NCI-H69 (cell line): ENCODE measurements at regions not wholly inside any gene's neighbourhood (a gene's known extent, or its start where the extent isn't known, plus 50 kb on each side); places are given as distances from the start of the nearest gene placed in this dataset.
"Not testable (repeated sequence)": the region's sequence is repeated elsewhere in the genome, so short reads cannot be mapped to it uniquely, and the experiment has no call there.

Experiments used
- DNase-seq: peaks from one replicate; lab custom pipeline; 2025; lab: John Stamatoyannopoulos, UW

DNA sequence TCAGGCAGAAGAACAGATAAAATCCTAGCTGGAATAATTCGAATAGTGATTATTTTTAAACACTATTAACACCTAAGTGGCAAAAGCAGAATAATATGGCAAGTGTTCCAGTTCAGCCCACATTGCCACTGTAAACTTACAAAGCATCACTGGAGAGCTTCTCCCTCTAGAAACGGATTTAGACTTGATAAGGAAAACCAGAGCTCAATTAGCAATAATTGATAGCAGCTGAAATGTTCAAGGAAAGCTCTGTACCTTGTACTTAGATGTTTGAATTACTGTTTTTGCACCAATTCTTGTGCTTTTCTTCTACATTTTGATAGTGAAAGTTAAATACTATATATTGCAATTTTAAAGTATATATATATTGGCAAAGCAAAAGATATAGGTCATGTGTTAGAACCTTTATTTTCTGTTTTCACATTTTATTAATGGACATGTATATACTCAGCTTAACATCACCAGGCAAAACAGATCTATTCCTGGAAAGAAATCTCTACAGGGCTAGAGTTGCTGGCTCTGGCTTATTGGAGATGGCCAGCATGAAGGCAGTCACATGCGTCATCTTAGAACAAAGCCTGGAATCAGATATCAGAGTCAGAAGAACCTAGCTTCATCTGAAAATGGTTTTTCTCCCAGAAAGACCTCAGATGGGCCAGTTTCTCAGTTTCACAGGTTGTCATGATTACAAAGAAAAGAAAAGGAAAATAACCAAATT, 149.1 kb upstream of the CTAGE1 start:
- DNase-seq: no peak

DNA sequence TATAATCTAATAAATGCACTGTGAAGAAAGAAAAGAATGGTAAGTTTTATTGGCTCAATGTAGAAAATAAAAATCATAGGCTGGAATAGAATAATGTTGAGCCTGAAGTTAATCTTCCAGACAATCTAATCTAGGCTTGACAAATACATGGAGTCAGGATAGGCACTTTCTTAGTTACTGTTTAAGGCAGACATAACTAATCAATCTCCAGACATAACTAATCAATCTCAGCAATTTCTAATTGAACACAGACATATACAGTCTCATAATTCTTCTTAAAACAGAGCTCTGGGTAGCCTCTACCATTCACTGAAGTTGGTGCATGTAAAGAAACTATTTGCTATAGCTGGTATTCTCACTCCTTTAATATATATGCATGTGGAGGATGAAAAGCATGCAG, 150.1 kb upstream of the CTAGE1 start:
- DNase-seq: no peak

DNA sequence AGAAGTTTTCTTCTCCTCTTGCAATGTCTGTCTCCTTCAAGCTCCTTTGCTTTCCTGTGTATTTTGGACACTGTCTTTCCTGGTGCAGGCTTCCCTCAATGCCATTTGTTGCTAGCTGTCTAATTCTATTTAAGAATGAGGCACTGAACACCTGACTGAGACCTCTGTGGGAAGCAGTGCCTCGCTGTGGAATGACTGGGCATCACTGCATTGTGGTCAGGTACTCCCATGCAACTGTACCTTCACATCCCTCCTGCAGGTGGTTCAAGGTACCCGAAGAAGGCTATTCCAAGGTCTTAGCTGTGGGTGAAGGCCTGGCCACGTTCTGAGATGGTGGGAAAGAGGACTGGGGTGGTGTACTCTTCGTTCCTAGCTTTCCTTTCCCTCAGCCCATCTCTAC, 152.8 kb upstream of the CTAGE1 start:
- no peak for DNase-seq

DNA sequence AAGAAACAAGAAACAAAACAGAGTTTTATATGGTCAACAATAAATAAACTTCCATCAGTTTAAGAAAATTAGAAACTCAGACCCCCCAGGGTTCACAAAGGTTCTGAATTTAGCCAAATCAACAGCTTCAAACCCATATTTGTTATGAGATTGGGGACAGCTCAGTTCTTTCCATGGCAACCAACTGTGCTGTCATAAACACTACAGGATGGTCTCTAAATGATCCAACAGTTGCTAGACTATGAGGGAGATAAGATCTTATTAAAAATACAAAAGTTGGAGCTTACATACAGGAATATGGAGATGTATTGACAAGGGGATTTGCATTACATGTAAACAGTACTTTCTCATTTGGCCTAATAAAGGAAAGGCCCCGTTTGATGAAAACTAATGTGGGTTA, 154.6 kb upstream of the CTAGE1 start:
- no peak for DNase-seq

DNA sequence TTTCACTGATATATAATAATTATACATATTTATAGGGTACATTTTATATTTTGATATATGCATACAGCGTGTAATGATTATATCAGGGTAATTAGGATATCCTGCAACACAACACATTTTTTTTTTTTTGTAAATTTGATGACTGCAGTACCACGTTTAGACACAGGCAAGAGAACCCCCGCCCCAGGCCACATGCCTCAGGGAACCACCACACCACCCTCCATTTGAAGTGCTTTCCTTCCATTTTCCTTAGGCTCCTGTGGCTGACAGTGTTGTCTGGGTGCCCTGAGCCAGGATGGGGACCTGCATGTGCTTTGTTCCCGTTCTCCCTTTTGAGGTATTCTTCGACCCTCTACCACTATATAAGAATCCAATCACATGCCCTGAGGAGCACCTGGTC, 161.6 kb upstream of the CTAGE1 start:
- no peak for DNase-seq

DNA sequence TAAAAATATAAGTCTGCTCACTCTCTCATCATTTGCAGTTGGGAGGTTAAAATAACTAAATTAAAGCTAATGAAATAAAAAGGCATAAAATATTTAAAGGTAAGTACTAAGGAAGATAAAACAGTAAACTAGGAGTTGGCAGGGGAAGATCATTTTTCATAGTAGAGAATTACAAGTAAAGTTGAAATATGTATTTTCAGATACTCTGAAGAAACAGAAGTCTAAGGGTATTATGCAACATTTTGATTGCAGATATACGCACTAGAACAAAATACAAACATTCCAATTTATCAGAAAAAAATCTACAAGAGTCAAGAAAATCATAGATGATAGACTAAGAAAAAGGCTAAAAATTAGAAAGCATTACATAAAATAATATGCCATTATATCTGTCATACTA, 167.6 kb upstream of the CTAGE1 start:
- no peak for DNase-seq

DNA sequence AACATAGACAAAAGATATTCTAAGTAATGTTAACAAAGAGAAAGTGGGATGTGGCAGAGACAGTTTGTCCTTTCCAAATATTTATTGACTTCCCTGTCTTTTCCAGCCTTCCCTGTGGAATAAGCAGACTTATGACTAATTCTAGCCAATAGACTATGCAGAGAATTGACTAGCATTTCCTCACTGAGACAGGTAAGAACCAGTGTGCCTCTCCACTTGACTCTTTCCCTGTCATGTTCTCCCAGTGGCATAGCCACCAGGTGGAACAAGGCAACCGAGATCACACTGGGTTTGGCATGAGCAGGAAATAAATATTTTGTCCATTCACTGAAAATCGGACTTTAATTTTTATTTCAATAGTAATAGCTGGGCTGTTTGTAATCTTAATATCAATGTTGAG, 168.1 kb upstream of the CTAGE1 start:
- DNase-seq: no peak

DNA sequence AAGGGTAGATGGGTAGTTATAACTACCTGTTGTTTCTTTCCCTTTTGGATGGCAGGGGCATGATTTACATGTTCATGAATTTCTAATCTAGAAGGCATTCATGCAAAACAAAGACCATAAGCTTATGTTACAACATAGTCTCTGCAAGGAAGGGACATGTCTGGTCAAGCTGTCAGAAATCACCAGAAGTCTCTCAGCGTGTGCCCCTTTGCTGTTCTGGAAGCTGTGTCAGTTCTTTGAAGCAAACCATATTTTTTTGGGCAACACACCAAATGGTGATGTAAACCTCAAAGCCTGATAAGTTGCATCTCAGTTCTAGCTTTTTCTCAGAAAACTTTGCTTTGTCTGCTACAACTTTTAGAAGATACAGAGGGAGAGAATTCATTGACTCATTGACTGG, 173.5 kb upstream of the CTAGE1 start:
- no peak for DNase-seq

DNA sequence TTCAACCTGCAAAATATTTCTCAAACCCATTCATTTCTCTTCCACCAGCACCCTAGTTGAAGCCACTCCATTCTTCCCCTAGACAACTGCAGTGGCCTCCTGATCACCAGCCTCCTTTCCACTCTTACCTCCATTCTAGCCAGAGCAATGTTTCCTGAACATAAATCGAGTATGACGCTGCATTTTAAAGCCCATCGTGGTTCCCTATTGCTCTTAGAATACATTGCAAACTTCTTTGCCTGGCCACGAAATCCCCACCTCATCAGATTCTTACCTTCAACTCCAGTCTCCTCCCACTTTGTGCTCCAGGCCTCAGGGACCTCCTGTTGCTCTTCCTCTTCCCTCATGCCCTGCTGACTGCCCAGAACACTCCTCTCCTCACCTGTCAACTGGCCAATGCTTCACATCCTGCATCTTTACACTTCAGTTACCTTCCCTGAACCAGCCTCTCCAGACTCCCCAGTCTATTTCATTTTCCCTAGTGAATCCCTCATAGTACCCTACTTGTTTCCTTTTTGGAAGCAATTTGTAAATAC, 176.5 kb upstream of the CTAGE1 start:
- DNase-seq: no peak

DNA sequence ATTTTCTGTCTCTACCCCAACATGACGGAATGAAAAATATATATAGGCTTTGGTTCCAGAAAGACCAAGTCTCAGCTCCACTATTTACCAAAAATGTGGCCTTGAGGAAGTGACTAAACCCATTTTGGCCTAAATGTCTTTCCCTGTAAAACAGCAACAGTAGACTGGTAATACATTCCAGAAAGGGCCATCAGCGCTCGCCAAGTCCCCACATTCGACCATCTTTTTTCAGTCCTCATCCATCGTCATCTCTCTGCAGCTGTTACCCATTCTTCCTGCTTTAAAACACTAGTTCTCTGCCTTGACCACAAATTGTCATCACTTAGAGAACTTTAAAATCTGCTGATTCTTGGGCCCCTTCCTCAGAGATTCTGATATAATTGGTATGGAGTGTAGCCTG, 183.8 kb upstream of the CTAGE1 start:
- DNase-seq: no peak

DNA sequence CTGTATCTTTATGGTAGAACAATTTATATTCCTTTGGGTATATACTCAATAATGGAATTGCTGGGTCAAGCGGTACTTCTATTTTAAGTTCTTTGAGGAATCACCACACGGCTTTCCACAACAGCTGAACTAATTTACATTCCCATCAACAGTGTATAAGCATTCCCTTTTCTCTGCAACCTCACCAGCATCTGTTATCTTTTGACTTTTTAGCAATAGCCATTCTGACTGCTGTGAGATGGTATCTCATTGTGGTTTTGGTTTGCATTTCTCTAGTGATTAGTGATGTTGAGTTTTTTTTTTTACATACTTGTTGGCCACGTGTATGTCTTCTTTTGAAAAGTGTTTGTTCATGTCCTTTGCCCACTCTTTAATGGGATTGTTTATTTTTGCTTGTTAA, 184.7 kb upstream of the CTAGE1 start:
- DNase-seq: not testable (repeated sequence)

DNA sequence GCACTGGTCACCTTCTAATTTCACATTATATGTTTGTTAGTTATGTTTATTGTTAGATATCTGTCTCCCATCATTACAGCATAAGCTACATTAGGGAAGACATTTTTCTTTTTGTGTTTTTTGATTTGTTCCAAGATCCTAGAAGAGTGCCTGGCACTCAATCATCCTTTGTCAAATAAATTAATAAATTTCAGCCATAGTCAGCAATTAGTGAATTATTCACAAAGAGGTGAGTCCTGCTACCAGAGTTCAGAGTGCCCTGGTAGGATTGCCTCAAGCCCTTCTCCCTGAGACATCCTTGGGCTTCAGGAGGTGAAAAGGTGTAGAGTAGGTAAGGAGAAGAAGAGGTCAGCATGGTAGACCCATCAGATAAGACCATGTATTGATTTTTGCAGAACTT, 186.2 kb upstream of the CTAGE1 start:
- DNase-seq: no peak

DNA sequence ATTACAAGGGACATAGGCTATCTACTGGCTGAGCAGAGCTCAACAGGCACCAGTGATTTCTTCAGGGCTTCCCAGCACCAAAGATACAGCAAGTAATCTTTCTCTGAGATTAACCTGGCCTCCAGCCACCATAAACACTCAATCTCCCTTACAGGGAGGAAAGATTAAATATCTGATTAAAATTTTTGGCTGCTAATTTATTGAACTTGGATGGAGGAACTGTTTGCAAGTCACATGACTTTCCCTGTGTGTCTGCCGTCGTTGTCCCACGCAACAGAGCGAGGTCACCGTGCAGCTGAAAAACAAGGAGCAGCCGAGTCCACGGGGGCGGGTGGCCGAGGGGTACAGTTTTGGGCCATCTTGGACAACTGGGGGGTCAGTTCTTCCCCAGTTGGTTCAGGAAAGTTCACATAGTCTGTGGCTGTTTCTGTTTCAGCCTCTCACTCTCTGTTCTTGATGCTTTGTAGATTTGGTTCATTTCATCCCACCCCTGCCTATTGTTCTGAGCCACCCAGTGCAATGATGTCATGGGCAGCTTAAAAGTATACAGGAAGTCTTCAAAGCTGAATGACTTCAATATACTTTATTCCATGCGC, 186.8 kb upstream of the CTAGE1 start:
- DNase-seq: no peak

DNA sequence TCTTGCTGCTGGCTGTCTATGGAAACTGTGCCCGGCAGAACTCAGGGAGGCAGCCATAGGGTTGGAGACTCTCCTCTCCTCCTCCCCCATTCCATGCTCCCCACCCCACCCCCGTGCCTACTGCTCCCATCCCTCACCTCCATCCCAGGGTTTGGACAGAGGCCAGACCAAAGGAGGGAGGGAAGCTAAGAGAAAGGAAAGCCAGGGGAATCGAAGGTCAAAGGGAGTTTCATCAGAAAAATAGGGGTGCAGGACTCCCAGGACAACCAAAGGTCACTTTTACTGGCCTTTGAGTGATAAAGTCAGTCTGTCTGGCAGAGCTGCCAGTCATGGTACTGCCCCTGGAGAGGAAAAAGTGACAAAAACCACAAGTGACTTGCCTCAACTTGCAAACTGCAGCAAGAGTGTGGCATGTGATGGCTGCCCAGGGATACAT, 187.3 kb upstream of the CTAGE1 start:
- DNase-seq: no peak

DNA sequence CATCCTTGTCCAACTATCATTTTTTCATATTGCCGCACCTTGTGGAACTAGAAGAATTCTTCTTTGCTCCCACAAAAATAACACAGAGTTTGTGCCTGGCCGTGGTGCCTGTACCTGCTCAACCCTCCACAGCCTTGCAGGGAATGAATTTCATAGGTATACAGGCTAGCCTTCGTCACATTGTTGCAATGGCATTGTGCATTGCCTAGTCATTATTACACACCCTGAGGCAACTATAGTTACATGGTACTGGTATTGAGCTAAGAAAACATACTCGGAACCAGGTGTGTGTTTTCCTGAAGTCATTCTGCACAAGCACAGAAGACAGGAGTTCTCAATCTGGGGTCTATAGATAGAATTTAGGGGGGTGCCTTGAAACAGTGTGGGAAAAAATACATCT, 188.0 kb upstream of the CTAGE1 start:
- no peak for DNase-seq

DNA sequence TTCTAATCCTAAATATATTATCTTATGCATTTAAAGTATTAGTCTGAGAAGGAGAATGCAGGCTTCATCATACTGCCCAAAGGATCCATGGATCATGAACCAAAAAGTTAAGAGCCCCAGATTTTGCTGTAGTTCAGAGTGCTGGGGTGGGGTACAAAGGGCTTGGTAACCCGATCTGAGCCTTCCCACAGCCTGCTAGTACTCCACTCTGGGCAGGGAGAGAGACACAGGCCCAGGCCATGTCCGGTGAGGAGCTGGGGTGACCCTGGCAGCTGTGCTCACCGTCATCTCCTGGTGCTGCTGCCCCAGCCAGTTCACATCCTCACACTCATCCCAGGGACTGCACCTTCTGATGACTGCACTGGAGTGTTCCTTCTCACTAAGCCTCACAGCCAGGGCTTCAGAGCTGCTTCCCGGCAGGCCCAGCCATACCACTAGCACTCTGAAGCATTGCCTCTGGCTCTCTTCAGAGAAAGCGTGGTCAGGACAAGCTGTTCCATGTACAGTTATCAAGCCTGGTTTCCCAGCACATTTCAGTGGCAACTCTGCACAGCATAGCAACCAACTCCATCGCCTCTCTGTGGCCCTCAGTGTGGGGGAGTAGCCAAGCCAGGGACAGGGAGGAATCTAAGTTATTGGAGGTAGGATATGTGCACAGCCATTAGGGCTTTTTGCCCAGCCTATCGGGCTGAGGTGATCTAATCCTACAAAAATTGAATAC, 189.0 kb upstream of the CTAGE1 start:
- no peak for DNase-seq

DNA sequence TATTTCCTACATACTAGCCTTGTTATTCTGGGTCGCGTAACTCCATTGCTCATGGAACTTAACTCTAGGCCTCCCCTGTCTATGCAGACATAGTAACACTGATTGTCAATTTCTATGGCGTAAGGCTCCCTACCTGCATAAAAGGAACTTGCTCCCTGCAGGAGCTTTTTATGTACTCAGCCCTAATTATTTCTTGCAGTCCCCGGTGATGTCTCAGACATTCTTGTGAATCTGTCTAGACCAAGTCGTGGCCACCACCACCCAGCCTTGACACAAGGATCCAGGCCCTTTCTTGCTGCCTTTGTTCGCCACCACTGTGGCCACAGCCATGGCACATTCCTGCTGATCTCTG, 189.5 kb upstream of the CTAGE1 start:
- no peak for DNase-seq

DNA sequence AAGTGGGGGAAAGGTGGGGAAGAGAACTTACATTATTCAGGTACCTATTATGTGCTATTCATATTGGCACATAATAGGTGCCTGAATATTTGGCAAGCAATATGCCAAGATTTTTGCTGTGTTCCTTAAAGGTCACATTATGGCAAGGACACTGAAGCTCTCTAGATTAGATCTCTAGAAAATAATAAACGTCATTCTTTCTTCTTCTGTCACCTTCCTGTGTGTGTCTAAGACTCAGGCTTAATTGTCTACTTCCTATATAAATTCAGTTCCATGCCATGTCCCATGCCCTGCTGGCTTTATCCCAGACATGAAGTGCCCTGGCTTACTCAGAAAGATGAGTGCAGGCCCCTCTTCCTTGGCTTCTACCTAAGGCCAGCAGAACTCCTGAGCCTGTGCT, 191.1 kb upstream of the CTAGE1 start:
- no peak for DNase-seq

DNA sequence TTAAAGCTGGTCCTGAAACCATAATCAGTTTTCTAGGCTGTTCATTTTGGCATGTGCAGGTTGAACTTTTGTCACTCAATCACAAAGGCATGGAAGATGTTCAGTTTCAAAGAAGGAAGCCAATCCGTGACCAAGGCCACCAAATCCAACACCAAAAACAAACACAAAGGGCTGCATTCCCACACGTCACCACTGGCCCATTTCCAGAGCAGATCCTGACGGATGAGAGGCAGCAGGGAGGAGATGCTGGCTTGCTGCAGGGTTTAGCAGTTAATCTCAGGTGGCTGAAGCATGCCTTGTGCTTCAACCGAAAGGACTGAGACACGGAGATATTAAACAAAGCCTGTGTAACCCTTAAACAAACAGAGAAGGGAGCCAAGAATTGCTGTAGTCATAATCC, 191.9 kb upstream of the CTAGE1 start:
- DNase-seq: no peak

DNA sequence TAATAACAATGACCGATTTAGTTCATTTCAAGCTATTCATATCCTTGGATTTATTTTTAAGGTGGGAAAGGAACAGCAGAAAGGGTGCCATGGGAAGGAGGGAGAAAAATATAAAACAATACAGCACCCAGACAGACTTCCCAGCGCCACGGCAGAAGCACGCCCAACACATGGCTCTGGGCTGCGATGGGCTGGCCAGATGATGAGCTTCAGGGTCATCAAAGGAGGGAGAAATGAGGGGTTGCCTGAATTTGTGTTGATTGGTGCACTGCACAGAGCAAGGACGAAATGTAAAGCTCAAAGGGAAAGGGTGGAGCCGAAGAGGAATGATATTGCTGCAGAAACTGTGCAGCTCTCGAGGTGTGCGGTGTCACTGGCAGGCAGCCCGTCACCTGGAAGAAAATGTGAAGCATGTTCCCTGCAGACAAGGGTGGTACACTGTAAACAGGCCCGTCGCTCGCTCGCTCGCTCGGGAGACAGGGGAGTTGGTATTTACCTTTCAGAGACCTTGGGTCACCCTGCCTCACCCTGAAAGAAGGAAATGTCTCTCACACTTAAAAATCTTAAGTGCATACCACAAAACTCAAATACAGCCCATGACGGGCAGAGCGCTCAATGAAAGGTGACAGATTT, 195.5 kb upstream of the CTAGE1 start:
- DNase-seq: no peak

DNA sequence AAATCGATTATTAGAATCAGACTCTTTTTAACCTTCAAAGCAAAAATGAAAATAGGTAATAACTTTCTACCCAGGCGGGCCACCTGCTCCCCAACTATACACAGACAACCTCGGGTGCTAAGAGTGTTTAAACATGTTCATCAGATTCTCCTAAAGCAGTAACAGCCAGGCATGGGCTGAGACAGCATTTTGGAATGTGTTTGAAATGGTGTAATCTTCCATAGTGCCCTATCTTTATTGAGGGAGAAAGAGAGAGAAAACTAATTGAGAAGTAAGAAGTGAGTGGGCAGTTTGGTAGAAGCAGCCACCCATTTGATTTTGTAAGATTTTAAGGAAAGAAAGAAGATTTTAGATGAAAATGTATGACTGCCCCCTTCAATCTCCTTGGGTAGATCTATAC, 196.1 kb upstream of the CTAGE1 start:
- no peak for DNase-seq

DNA sequence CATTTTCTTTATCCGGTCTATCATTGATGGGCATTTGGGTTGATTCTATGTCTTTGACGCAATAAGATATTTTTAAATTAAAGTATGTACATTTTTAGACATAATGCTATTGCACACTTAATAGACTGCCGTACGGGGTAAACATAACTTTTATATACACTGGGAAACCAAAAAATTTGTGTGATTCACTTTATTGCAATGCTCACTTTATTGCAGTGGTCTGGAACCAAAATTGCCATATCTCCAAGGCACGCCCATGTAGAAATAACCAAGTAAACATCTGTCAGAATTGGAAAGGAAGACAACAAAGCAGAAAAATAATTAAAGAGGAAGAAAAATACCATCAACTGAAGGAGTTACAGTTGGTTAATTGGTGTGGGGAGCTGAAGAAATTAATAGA, 205.8 kb upstream of the CTAGE1 start:
- no peak for DNase-seq

DNA sequence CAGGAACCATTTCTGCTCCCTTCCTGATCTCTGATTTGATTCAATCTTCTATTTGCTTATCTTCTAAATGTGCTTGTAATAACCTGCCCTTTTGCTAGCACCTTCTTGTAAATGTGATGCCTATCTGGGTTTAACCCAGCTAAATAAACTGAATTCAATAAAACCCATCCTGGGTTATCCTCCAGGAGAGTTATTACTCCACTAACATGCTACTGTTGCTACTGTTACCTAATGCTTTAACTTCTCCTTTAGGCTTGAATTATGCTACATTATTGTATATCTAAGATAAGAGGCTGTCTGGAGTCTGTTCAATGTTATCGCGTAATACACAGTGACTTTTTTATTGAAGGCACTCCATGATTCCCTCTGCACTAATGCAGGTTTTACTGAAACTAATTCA, 206.5 kb upstream of the CTAGE1 start:
- no peak for DNase-seq
